KMS-11 (cell line): ENCODE measurements at regions not wholly inside any gene's neighbourhood (a gene's known extent, or its start where the extent isn't known, plus 50 kb on each side); places are given as distances from the start of the nearest gene placed in this dataset.

Source experiments
- H2AFZ ChIP-seq: fragments of 200-600 bp; sonication (generic); 2 replicates; pipeline ENCODE4 v1.6.1; 2016; ENCODE audit warnings: antibody characterized with exemption, mixed run types, low read depth
- H3K27ac ChIP-seq: fragments of 200-600 bp; sonication (generic); 2 replicates; pipeline ENCODE4 v1.6.1; 2016; ENCODE audit warnings: mild to moderate bottlenecking, mixed run types
- H3K27me3 ChIP-seq: fragments of 200-600 bp; sonication (generic); 2 replicates; pipeline ENCODE4 v1.6.1; 2017; ENCODE audit warnings: mild to moderate bottlenecking, low read depth, mixed run types, moderate library complexity; ENCODE audit not compliant: insufficient read depth
- H3K36me3 ChIP-seq: fragments of 200-600 bp; sonication (generic); 2 replicates; pipeline ENCODE4 v1.6.1; 2017; ENCODE audit warnings: mild to moderate bottlenecking, mixed run types; ENCODE audit not compliant: insufficient read depth
- H3K4me1 ChIP-seq: fragments of 200-600 bp; sonication (generic); 2 replicates; pipeline ENCODE4 v1.6.1; 2016; ENCODE audit warnings: mild to moderate bottlenecking, low read depth, mixed run types; ENCODE audit not compliant: poor library complexity, severe bottlenecking
- H3K4me2 ChIP-seq: fragments of 200-600 bp; sonication (generic); 2 replicates; pipeline ENCODE4 v1.7.0; 2016; ENCODE audit warnings: mild to moderate bottlenecking, mixed run types
- H3K4me3 ChIP-seq: fragments of 200-600 bp; sonication (generic); IDR thresholded peaks from 2 replicates; pipeline ENCODE4 v1.6.1; 2017; ENCODE audit warnings: low read depth, low read length, mixed read lengths; ENCODE audit not compliant: insufficient read depth
- H3K79me2 ChIP-seq: fragments of 200-600 bp; sonication (generic); 2 replicates; pipeline ENCODE4 v1.6.1; 2016; ENCODE audit warnings: low read depth, mixed run types; ENCODE audit not compliant: insufficient read depth
- H3K9ac ChIP-seq: fragments of 200-600 bp; sonication (generic); 2 replicates; pipeline ENCODE4 v1.6.1; 2016; ENCODE audit warnings: mild to moderate bottlenecking, mixed run types
- H4K20me1 ChIP-seq: fragments of 200-600 bp; sonication (generic); 2 replicates; pipeline ENCODE4 v1.6.1; 2016; ENCODE audit warnings: mild to moderate bottlenecking, mixed run types; ENCODE audit not compliant: insufficient read depth
- CTCF ChIP-seq: fragments of 200-600 bp; sonication (generic); conservative IDR thresholded peaks from 2 replicates; pipeline ENCODE4 v1.6.1; 2017; ENCODE audit warnings: low read depth, mild to moderate bottlenecking, antibody characterized with exemption, low read length, moderate library complexity, mixed read lengths

- TF ChIP-seq CTCF: no peak
- no peaks in the 10 kb centered on the region for H3K36me3 ChIP-seq
- H3K9ac ChIP-seq: no peak overlapping the region
Observed at GRCh38 chr17:79464318-79465010, 146.4 kb downstream of the RBFOX3 start.

GRCh38 chr17:79463421-79464317 is 147.2 kb downstream of the RBFOX3 start:
- TF ChIP-seq CTCF: no peak
- H3K4me1 ChIP-seq: no peaks in the 10 kb centered on the region
- no peaks in the 10 kb centered on the region for H3K36me3 ChIP-seq
- H3K4me2 ChIP-seq: no peak overlapping the region
- H3K9ac ChIP-seq: no peak overlapping the region
- H3K27ac ChIP-seq: no peak overlapping the region
- peaks cover 86% of the 10 kb centered on the region for H3K27me3 ChIP-seq
- H2AFZ ChIP-seq: no peak overlapping the region
- H3K79me2 ChIP-seq: no peaks in the 10 kb centered on the region
- H4K20me1 ChIP-seq: no peaks in the 10 kb centered on the region
- no peak overlapping the region for H3K4me3 ChIP-seq

More at GRCh38 chr17:79464318-79465010, 146.4 kb downstream of the RBFOX3 start:
- Histone ChIP-seq H3K79me2 (no peaks in the 10 kb centered on the region), H3K27ac (no peak overlapping the region), H3K4me1 (no peaks in the 10 kb centered on the region), H2AFZ (no peak overlapping the region), H4K20me1 (no peaks in the 10 kb centered on the region), H3K27me3 (peaks cover 80% of the 10 kb centered on the region), H3K4me3 (no peak overlapping the region), H3K4me2 (no peak overlapping the region)

- no peaks in the 10 kb centered on the region for H3K36me3 ChIP-seq
- H4K20me1 ChIP-seq: no peaks in the 10 kb centered on the region
- TF ChIP-seq CTCF: no peak
- H2AFZ ChIP-seq: no peak overlapping the region
- no peak overlapping the region for H3K4me2 ChIP-seq
- H3K4me3 ChIP-seq: no peak overlapping the region
- no peaks in the 10 kb centered on the region for H3K4me1 ChIP-seq
- H3K9ac ChIP-seq: no peak overlapping the region
- peaks cover 84% of the 10 kb centered on the region for H3K27me3 ChIP-seq
- H3K27ac ChIP-seq: no peak overlapping the region
- no peaks in the 10 kb centered on the region for H3K79me2 ChIP-seq
Observed at GRCh38 chr17:79461041-79461440, 149.8 kb downstream of the RBFOX3 start.

GRCh38 chr17:79459846-79460245 is 151.0 kb downstream of the RBFOX3 start:
- H2AFZ ChIP-seq: no peak overlapping the region

More at GRCh38 chr17:79459846-79460245, 151.0 kb downstream of the RBFOX3 start:
- Histone ChIP-seq H3K79me2 (no peaks in the 10 kb centered on the region), H3K9ac (no peak overlapping the region), H3K27me3 (peaks cover 83% of the 10 kb centered on the region), H4K20me1 (no peaks in the 10 kb centered on the region), H3K4me1 (no peaks in the 10 kb centered on the region), H3K27ac (no peak overlapping the region), H3K4me2 (no peak overlapping the region), H3K36me3 (no peaks in the 10 kb centered on the region), H3K4me3 (no peak overlapping the region)
- TF ChIP-seq CTCF: no peak
